HFFc6 (cell line): ENCODE measurements at regions not wholly inside any gene's neighbourhood (a gene's known extent, or its start where the extent isn't known, plus 50 kb on each side); places are given as distances from the start of the nearest gene placed in this dataset.
"Not testable (repeated sequence)": the region's sequence is repeated elsewhere in the genome, so short reads cannot be mapped to it uniquely, and the experiment has no call there.

Experiments used
- DNase-seq: peaks from one replicate; pipeline ENCODE4 v3.0.0-alpha.2; 2018
- H3K27ac Mint-ChIP-seq: 2 replicates; pipeline ENCODE4 v1.8.0; 2020; ENCODE audit warnings: mild to moderate bottlenecking, mixed read lengths
- H3K27me3 Mint-ChIP-seq: 2 replicates; pipeline ENCODE4 v1.8.0; 2021; ENCODE audit warnings: mild to moderate bottlenecking, moderate library complexity, mixed read lengths; ENCODE audit not compliant: insufficient read depth
- H3K36me3 Mint-ChIP-seq: 2 replicates; pipeline ENCODE4 v1.8.0; 2021; ENCODE audit warnings: low read depth, mixed read lengths
- H3K4me1 Mint-ChIP-seq: 2 replicates; pipeline ENCODE4 v1.8.0; 2020; ENCODE audit warnings: low read depth, mixed read lengths
- H3K4me3 Mint-ChIP-seq: 2 replicates; pipeline ENCODE4 v1.8.0; 2020; ENCODE audit warnings: mild to moderate bottlenecking, moderate library complexity, mixed read lengths
- H3K9me3 Mint-ChIP-seq: 2 replicates; pipeline ENCODE4 v1.8.0; 2020; ENCODE audit warnings: mild to moderate bottlenecking, mixed read lengths
- CTCF ChIP-seq: fragments of 200-600 bp; sonication (generic); IDR thresholded peaks from 2 replicates; pipeline ENCODE4 v1.5.0; 2021; ENCODE audit warnings: antibody characterized with exemption, mild to moderate bottlenecking

- Mint-ChIP-seq H3K9me3 (no peaks in the 10 kb centered on the region; the same call in 1 of the 2 replicates), H3K4me3 (no peak overlapping the region), H3K4me1 (no peaks in the 10 kb centered on the region), H3K27me3 (peaks cover 8% of the 10 kb centered on the region; the same call in 1 of the 2 replicates), H3K36me3 (no peaks in the 10 kb centered on the region), H3K27ac (no peak overlapping the region)
- no peak for TF ChIP-seq CTCF
- no peak for DNase-seq
Measured at GRCh38 chr13:59305896-59306295, 857.8 kb downstream of the DIAPH3 start.

- no peak for DNase-seq
- Mint-ChIP-seq H3K4me3 (no peak overlapping the region), H3K9me3 (no peaks in the 10 kb centered on the region), H3K27me3 (peaks cover 6% of the 10 kb centered on the region; the same call in 1 of the 2 replicates), H3K36me3 (no peaks in the 10 kb centered on the region), H3K27ac (no peak overlapping the region), H3K4me1 (no peaks in the 10 kb centered on the region)
- no peak for TF ChIP-seq CTCF
Measured at GRCh38 chr13:59312776-59313175, 851.0 kb downstream of the DIAPH3 start.

GRCh38 chr13:59318320-59318930 is 845.3 kb downstream of the DIAPH3 start:
- DNase-seq: peak; percentile 43

GRCh38 chr13:59319276-59319675 is 844.5 kb downstream of the DIAPH3 start:
- peaks cover 4% of the 10 kb centered on the region; the same call in 1 of the 2 replicates for H3K27me3 Mint-ChIP-seq

More at GRCh38 chr13:59318320-59318930, 845.3 kb downstream of the DIAPH3 start:
- Mint-ChIP-seq H3K4me1 (no peaks in the 10 kb centered on the region), H3K4me3 (no peak overlapping the region), H3K27ac (no peak overlapping the region), H3K9me3 (no peaks in the 10 kb centered on the region), H3K27me3 (peaks cover 4% of the 10 kb centered on the region; the same call in 1 of the 2 replicates), H3K36me3 (no peaks in the 10 kb centered on the region)
- TF ChIP-seq CTCF: peak; percentile 86

GRCh38 chr13:59320021-59320420 is 843.7 kb downstream of the DIAPH3 start:
- TF ChIP-seq CTCF: no peak
- no peak for DNase-seq
- Mint-ChIP-seq H3K27me3 (peaks cover 4% of the 10 kb centered on the region; the same call in 1 of the 2 replicates), H3K4me1 (no peaks in the 10 kb centered on the region), H3K36me3 (no peaks in the 10 kb centered on the region), H3K9me3 (no peaks in the 10 kb centered on the region), H3K27ac (no peak overlapping the region), H3K4me3 (no peak overlapping the region)

More at GRCh38 chr13:59319276-59319675, 844.5 kb downstream of the DIAPH3 start:
- no peak for DNase-seq
- H3K27ac Mint-ChIP-seq: no peak overlapping the region
- no peak for TF ChIP-seq CTCF
- H3K4me1 Mint-ChIP-seq: no peaks in the 10 kb centered on the region
- no peak overlapping the region for H3K4me3 Mint-ChIP-seq
- no peaks in the 10 kb centered on the region for H3K36me3 Mint-ChIP-seq
- no peaks in the 10 kb centered on the region for H3K9me3 Mint-ChIP-seq

GRCh38 chr13:59324401-59324800 is 839.3 kb downstream of the DIAPH3 start:
- H3K27me3 Mint-ChIP-seq, H3K4me3 Mint-ChIP-seq, DNase-seq, H3K27ac Mint-ChIP-seq, H3K4me1 Mint-ChIP-seq, H3K9me3 Mint-ChIP-seq, H3K36me3 Mint-ChIP-seq: not testable (repeated sequence)
